ENCODE measurements at regions not wholly inside any gene's neighbourhood (a gene's known extent, or its start where the extent isn't known, plus 50 kb on each side); places are given as distances from the start of the nearest gene placed in this dataset.

DNA sequence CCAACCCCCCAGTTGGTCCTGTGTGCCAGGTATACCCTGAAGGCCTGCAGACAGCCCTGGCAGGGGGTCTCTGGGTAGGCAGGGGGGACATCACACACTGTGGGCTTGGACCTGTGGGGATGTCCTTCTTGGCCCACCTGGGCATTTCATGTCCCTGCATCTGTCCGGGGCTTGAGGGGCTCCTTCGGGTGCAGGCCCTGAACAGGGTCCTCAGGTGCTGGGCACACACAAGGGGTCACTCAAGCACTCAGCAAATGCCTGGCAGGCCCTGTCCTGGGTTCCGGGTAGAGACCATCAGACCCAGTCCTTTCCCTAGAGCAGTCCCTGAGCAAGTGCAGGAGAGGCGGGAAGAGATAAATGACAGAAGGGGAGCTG is 70.5 kb upstream of the WNT11 start:
- no peak for DNase-seq (ENCODE audit: low read depth)

DNA sequence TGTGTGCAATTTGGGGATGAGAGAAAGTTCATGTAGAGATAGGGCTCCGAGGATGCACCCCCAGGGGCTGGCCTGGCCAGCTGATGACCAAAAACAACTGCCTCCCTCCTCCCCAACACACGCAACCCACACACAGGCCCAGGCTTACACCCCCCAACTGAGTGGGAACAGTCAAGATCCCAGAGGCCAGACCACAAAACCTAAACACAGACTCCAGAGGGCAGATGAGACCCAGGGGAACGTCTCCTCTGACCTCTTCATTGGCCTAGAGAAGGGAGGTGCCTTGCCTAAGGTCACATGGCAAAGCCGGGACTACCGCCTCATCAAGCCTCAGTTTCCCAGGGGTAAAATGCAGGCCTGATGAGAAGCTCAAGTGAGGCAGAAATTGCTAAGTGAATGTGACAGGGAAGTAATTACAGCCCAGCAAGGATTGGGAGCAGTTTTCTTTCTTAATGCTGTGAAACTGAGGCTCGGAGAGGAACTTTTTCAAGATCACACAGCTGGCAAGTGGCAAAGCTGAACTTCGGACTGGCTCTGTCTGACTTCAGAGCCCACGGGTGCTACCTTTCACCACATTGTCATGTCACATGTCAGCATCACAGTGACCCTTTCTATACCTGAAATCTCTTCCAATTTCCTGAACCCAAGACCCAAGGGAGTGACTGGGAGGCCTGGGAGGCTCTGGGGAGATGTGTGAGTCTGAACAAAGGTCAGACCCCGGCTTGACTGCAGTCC is 69.9 kb upstream of the WNT11 start:
- DNase-seq (ENCODE audit: low read depth), result no peak

GRCh38 chr11:76275446-76275845 is 69.1 kb upstream of the WNT11 start:
- DNase-seq (ENCODE audit: low read depth), result no peak

DNA sequence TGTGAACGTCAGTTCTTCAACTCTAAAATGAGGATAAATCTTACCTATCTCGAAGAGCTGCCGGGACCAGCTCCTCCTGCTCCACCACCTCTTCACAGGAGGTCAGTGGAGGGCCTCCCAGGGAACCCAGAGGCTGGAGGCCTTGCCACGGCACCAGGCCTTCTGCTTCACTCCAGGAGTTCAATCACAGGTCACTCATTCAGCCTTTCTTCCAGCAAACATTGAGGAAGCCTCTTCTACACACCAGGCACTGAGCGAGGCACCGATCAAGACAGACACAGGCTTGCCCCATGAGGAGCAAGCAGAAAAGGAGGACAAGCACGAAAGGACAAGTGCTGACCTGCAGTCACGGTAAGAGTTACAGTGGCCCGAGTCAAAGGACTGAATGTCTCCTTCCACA is 64.8 kb upstream of the WNT11 start:
- no peak for DNase-seq (ENCODE audit: low read depth)

- DNase-seq (ENCODE audit: low read depth), result no peak
Observed at GRCh38 chr11:76270389-76270788, 64.1 kb upstream of the WNT11 start.

GRCh38 chr11:76269661-76270261 is 63.5 kb upstream of the WNT11 start:
- no peak for DNase-seq (ENCODE audit: low read depth)

DNA sequence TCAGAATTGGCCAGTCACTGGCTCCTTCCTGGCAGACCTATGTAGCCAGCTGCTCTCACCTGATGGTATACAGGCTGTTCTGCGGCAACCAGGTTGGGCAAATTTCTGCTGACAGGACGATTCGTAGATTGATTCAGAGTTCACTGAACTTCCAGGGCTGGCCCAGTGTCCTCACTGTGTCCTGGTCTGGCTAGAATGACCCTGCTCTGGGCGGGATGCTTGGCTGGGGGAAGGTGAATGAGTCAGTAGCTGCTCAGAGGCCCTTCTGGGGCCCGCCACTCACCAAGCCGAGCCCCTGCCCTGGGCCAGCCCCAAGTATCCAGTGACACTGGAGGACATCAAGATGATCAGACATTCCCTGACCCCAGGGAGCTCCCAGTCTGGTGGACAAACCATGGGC is 62.9 kb upstream of the WNT11 start:
- DNase-seq (ENCODE audit: low read depth), result no peak

DNA sequence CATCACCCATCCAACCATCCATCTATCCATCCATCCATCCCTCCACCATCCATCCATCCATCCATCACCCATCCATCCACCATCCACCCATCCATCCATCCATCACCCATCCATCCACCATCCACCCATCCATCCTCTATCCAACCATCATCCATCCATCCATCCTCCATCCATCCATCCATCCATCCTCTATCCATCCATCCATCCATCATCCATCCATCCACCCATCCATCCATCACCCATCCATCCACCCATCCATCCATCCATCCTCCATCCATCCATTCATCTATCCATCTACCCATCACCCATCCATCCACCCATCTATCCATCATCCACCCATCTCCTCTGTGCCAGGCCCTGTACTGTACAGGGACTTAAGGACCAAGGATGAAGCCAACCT is 62.2 kb upstream of the WNT11 start:
- no peak for DNase-seq (ENCODE audit: low read depth)

DNA sequence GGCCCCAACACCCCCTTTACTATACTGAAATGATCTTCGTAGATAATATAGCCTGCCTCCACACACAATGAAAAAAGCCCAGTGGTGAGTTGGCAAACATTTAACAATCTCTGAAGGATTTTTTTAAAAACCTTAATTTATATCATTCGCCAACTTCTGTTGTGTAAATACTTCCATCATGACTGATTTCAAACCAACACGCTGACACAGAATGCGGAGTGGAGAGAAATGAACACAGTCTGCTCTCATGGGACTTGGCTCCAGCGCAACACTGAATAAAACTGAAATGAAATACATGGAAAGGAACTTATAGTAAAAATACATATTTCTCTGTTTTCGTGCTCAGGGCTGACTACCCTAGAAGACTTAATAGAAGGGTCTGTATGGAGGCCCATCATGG is 61.3 kb upstream of the WNT11 start:
- no peak for DNase-seq (ENCODE audit: low read depth)

GRCh38 chr11:76266286-76267100 is 60.2 kb upstream of the WNT11 start:
- peak; percentile 56 for DNase-seq (ENCODE audit: low read depth)

DNA sequence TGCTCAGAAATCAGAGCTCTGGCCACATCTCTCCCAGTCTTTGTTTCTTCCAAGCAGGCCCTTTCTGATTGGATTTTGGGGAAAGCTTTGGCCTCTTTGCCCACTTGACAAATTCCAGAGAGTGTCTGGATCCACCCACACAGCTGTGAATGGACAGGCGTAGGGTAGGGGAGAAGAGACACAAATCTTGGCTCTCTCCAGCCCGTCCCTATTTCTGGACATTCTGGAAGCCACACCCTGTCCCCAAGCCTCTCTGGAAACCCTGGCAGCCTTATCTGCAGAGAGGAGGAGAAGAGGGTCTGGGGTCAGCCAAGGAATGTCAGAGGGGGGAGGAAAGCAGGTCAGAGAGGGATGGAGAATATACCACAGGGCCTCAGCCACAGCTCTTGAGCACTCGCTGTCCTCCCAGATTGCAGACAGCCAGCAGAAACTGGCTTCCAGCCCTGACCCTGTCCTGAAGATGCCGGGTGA is 59.5 kb upstream of the WNT11 start:
- no peak for DNase-seq (ENCODE audit: low read depth)

- DNase-seq (ENCODE audit: low read depth), result no peak
Observed at GRCh38 chr11:76263657-76264056, 57.4 kb upstream of the WNT11 start.

DNA sequence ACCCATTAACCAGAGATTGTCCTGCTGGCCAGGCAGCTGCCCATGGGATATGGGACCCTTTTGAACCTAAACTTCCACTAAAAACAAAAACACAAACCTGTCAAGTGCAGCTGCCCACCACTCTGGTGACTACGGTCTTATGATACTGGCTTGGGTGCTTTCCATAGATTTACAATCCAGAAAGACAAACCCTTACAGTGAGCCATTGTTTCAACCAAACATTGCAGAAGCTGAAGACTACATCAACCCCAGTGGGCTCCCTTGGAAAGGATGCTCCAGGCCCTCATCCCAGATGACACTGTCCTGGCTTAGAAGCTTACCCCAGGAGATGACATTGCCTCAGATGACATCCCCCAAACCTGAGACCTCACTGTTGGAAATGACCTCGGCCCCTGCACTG is 56.9 kb upstream of the WNT11 start:
- no peak for DNase-seq (ENCODE audit: low read depth)

DNA sequence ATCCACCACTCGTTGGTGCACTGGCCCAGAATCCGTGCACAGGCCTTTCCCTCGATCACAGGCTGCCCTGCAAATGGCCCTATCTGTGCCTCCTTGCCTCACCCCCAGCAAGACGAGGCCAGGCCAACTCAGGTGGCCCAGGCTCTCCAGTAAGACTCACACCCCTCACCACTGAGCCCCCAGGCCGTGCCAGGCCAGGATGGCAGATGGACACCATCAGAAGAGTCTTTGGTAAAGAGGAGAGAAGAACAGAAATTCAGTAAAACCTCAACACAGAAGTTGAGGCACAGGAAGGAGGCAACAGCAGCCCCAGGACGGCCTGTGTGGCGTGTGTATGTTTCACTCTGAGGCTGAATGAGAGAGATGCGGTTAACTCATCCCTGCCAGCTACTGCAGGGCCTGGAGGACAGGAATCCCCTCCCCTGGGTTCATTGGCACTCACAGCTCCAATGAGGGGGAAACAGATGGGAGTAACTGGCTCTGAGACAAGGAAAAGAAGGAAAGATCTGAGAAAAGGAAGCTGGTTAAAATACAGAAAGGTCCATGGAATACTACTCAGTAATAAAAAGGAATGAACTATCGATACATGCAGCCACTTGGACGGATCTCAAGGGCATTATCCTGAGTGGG is 54.1 kb upstream of the WNT11 start:
- DNase-seq (ENCODE audit: low read depth), result no peak

DNA sequence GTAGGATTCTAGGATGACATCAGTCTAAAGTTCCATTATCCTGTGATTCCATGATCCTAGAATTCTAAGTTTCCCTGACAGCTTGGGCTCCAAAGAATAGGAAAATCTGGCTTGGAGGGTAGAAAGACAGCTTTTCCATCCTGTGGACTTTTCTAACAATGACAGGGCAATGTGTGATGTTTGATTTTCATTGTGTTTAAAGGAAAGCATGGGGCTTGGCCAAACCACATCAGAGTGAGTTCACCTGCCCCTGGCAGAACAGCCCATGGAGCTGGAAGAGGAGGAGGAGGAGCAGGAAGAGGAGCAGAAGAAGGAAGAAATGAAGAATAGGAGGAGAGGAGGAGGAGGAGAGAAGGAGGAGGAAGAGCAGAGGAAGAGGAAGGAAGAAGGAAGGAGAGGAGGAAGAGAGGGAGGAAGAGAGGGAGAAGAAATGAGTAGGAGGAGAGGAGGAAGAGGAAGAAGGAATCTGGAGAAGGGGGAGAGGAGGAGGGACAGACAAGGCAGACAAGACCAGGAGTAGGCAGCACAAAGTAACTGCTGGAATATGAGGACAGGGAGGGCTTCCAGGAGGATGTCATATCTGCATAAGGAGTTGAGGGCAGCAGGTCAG is 53.1 kb upstream of the WNT11 start:
- DNase-seq (ENCODE audit: low read depth), result no peak

GRCh38 chr11:76257074-76257719 is 50.9 kb upstream of the WNT11 start:
- DNase-seq (ENCODE audit: low read depth), result no peak

- DNase-seq (ENCODE audit: low read depth), result no peak
Observed at GRCh38 chr11:76256448-76256847, 50.1 kb upstream of the WNT11 start.

All from GM04504 (cell line).